Gastrocnemius medialis (tissue), 4 donors: ENCODE measurements at regions not wholly inside any gene's neighbourhood (a gene's known extent, or its start where the extent isn't known, plus 50 kb on each side); places are given as distances from the start of the nearest gene placed in this dataset.

Source experiments
- CTCF ChIP-seq, 5 experiments: fragments of 450-650 bp in 3 of 5; fragments of 200-600 bp in 2 of 5; sonication (generic) in 2 of 5; IDR thresholded peaks in 4 of 5; conservative IDR thresholded peaks in 1 of 5; 1 replicate in 4 of 5; 2 replicates in 1 of 5; pipeline ENCODE4 v1.5.1; 2016 to 2019; ENCODE audit warnings: antibody characterized with exemption in 5 of 5, mild to moderate bottlenecking in 3 of 5, moderate library complexity in 3 of 5
- POLR2A ChIP-seq, 2 donors: fragments of 450-650 bp; IDR thresholded peaks; one replicate each; pipeline ENCODE4 v1.6.1; 2017; ENCODE audit warnings: antibody characterized with exemption in 2 of 2, mild to moderate bottlenecking in 2 of 2, moderate library complexity in 2 of 2

- TF ChIP-seq CTCF (IDR thresholded peaks at IDR 0.05 in 4 of 5, conservative IDR thresholded peaks at IDR 0.05 in 1 of 5) (no peak), POLR2A (IDR thresholded peaks at IDR 0.05) (no peak)
Measured at GRCh38 chr9:88696501-88696900, 161.5 kb downstream of the NXNL2 start.
